Neural crest cell (in vitro differentiated cells): ENCODE measurements at regions not wholly inside any gene's neighbourhood (a gene's known extent, or its start where the extent isn't known, plus 50 kb on each side); places are given as distances from the start of the nearest gene placed in this dataset.

ENCODE experiments used
- DNase-seq: peaks from one replicate; pipeline ENCODE4 v3.0.0; 2021; ENCODE audit warnings: low read depth, mixed read lengths, low spot score
- H3K27ac Mint-ChIP-seq: one replicate; pipeline ENCODE4 v1.8.0; 2021; ENCODE audit warnings: mild to moderate bottlenecking, mixed read lengths; ENCODE audit not compliant: unreplicated experiment
- H3K27me3 Mint-ChIP-seq: 2 replicates; pipeline ENCODE4 v1.8.0; 2021; ENCODE audit warnings: low read depth, mild to moderate bottlenecking, mixed read lengths
- H3K36me3 Mint-ChIP-seq: 2 replicates; pipeline ENCODE4 v1.8.0; 2021; ENCODE audit warnings: low read depth, mild to moderate bottlenecking, mixed read lengths
- H3K4me1 Mint-ChIP-seq: 2 replicates; pipeline ENCODE4 v1.8.0; 2021; ENCODE audit warnings: mixed read lengths
- H3K4me3 Mint-ChIP-seq: one replicate; pipeline ENCODE4 v1.8.0; 2021; ENCODE audit warnings: mild to moderate bottlenecking, mixed read lengths
- H3K9me3 Mint-ChIP-seq: 2 replicates; pipeline ENCODE4 v1.8.0; 2021; ENCODE audit warnings: mixed read lengths
- CTCF ChIP-seq: fragments of 200-600 bp; sonication (generic); conservative IDR thresholded peaks from 2 replicates; pipeline ENCODE4 v1.5.0; 2021; ENCODE audit warnings: antibody characterized with exemption, mild to moderate bottlenecking

- TF ChIP-seq CTCF, result no peak
- Mint-ChIP-seq H3K4me1 (no peaks in the 10 kb centered on the region), H3K36me3 (no peaks in the 10 kb centered on the region), H3K27me3 (no peaks in the 10 kb centered on the region), H3K4me3 (no peak overlapping the region), H3K27ac (no peak overlapping the region), H3K9me3 (no peaks in the 10 kb centered on the region)
- no peak for DNase-seq
These were observed 199.3 kb downstream of the NMUR2 start for GRCh38 chr5:152205804-152206203.

DNA sequence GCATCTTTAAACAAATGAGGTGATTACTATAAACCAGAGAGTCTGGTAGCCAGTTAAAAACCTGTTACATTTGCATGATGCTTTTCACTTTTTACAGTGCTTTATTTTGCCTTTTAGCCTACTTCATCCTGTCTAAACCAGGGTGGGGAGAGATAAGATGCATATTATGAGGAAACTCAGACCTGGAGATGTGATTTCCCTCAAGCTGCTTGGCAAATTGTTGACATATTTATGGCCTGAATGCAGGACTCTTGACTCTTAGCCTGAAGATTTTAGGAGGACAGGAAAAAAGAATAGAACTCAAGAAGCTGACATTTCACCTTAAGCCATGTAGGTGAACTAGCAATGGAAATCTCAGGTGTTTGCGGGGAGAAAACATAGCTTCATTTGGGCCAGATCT, 202.8 kb downstream of the NMUR2 start:
- H3K27ac Mint-ChIP-seq, result no peak overlapping the region
- H3K36me3 Mint-ChIP-seq, result no peaks in the 10 kb centered on the region
- TF ChIP-seq CTCF, result no peak
- H3K27me3 Mint-ChIP-seq, result peaks cover 7% of the 10 kb centered on the region
- H3K9me3 Mint-ChIP-seq, result no peaks in the 10 kb centered on the region
- H3K4me3 Mint-ChIP-seq, result no peak overlapping the region
- H3K4me1 Mint-ChIP-seq, result no peaks in the 10 kb centered on the region
- no peak for DNase-seq

- Mint-ChIP-seq H3K4me3 (no peak overlapping the region), H3K36me3 (no peaks in the 10 kb centered on the region), H3K9me3 (no peaks in the 10 kb centered on the region), H3K27ac (no peak overlapping the region), H3K27me3 (peaks cover 2% of the 10 kb centered on the region), H3K4me1 (no peaks in the 10 kb centered on the region)
- no peak for TF ChIP-seq CTCF
- DNase-seq, result no peak
These were observed 211.5 kb downstream of the NMUR2 start for GRCh38 chr5:152193391-152194107.

- no peaks in the 10 kb centered on the region for H3K9me3 Mint-ChIP-seq
- H3K27ac Mint-ChIP-seq, result no peak overlapping the region
- DNase-seq, result no peak
- H3K4me1 Mint-ChIP-seq, result no peaks in the 10 kb centered on the region
- TF ChIP-seq CTCF, result no peak
- no peaks in the 10 kb centered on the region for H3K36me3 Mint-ChIP-seq
- H3K27me3 Mint-ChIP-seq, result no peaks in the 10 kb centered on the region
- no peak overlapping the region for H3K4me3 Mint-ChIP-seq
These were observed 216.8 kb downstream of the NMUR2 start for GRCh38 chr5:152188251-152188650.

DNA sequence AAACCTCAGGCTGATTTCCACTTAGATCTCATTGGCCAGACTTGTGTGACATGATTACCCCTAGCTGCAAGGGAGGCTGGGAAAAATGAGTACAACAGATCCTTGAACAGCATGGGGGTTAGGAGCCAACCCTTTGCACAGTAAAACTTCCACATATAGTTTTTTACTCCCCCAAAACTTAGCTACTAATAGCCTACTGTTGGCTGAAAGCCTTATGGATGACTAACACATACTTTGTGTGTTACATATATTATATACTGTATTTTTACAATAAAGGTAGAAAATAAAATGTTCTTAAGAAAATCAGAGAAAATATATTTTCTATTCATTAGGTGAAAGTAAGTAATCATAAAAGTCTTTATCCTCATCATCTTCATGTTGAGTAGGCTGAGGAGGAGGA, 217.4 kb downstream of the NMUR2 start:
- no peaks in the 10 kb centered on the region for H3K9me3 Mint-ChIP-seq
- TF ChIP-seq CTCF, result no peak
- H3K36me3 Mint-ChIP-seq, result no peaks in the 10 kb centered on the region
- no peak for DNase-seq
- no peak overlapping the region for H3K27ac Mint-ChIP-seq
- no peaks in the 10 kb centered on the region for H3K27me3 Mint-ChIP-seq
- no peaks in the 10 kb centered on the region for H3K4me1 Mint-ChIP-seq
- no peak overlapping the region for H3K4me3 Mint-ChIP-seq
